ENCODE measurements at regions not wholly inside any gene's neighbourhood (a gene's known extent, or its start where the extent isn't known, plus 50 kb on each side); places are given as distances from the start of the nearest gene placed in this dataset.
A peak's percentile ranks its signal among the peaks of the same experiment; 100 is the strongest.

GRCh38 chr5:52655163-52655562 is 132.6 kb upstream of the ITGA1 start:
- H3K4me3 ChIP-seq (ENCODE audit: low read length), result no peak overlapping the region
- no peaks in the 10 kb centered on the region for H3K9me2 ChIP-seq (replicated peaks; ENCODE audit: control insufficient read depth, low read length)
- no peaks in the 10 kb centered on the region for H3K4me1 ChIP-seq (ENCODE audit: control insufficient read depth, low read length)
- TF ChIP-seq, protein P1, sequence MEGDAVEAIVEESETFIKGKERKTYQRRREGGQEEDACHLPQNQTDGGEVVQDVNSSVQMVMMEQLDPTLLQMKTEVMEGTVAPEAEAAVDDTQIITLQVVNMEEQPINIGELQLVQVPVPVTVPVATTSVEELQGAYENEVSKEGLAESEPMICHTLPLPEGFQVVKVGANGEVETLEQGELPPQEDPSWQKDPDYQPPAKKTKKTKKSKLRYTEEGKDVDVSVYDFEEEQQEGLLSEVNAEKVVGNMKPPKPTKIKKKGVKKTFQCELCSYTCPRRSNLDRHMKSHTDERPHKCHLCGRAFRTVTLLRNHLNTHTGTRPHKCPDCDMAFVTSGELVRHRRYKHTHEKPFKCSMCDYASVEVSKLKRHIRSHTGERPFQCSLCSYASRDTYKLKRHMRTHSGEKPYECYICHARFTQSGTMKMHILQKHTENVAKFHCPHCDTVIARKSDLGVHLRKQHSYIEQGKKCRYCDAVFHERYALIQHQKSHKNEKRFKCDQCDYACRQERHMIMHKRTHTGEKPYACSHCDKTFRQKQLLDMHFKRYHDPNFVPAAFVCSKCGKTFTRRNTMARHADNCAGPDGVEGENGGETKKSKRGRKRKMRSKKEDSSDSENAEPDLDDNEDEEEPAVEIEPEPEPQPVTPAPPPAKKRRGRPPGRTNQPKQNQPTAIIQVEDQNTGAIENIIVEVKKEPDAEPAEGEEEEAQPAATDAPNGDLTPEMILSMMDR (IDR thresholded peaks at IDR 0.05; ENCODE audit: low read depth, low read length, poor library complexity, severe bottlenecking), result no peak
- TF ChIP-seq EZH2phosphoT487 (IDR thresholded peaks at IDR 0.05; ENCODE audit: borderline replicate concordance, low read length), result no peak
- no peaks in the 10 kb centered on the region for H3F3A ChIP-seq (ENCODE audit: control insufficient read depth, insufficient read depth)
- no peak overlapping the region for H3K4me2 ChIP-seq (ENCODE audit: low read length)
- H4K20me1 ChIP-seq (ENCODE audit: control insufficient read depth, insufficient read depth, low read depth, low read length), result no peaks in the 10 kb centered on the region
- H3K36me3 ChIP-seq (ENCODE audit: control insufficient read depth, low read length), result no peaks in the 10 kb centered on the region
- H3K9me3 ChIP-seq (ENCODE audit: control insufficient read depth, insufficient read depth, low read length), result no peaks in the 10 kb centered on the region
- H3K27me3 ChIP-seq (ENCODE audit: control insufficient read depth, low read length), result no peaks in the 10 kb centered on the region
- H3K27ac ChIP-seq (ENCODE audit: low read depth, low read length), result no peak overlapping the region
- no peaks in the 10 kb centered on the region for H3K79me2 ChIP-seq (ENCODE audit: control insufficient read depth, low read length)

GRCh38 chr5:52656569-52657246 is 131.0 kb upstream of the ITGA1 start:
- Histone ChIP-seq H3K4me3 (ENCODE audit: low read length) (no peak overlapping the region), H3K79me2 (ENCODE audit: control insufficient read depth, low read length) (no peaks in the 10 kb centered on the region), H3K36me3 (ENCODE audit: control insufficient read depth, low read length) (no peaks in the 10 kb centered on the region), H3K27me3 (ENCODE audit: control insufficient read depth, low read length) (no peaks in the 10 kb centered on the region), H4K20me1 (ENCODE audit: control insufficient read depth, insufficient read depth, low read depth, low read length) (no peaks in the 10 kb centered on the region), H3K4me2 (ENCODE audit: low read length) (no peak overlapping the region), H3K4me1 (ENCODE audit: control insufficient read depth, low read length) (no peaks in the 10 kb centered on the region), H3K9me2 (replicated peaks; ENCODE audit: control insufficient read depth, low read length) (no peaks in the 10 kb centered on the region), H3F3A (ENCODE audit: control insufficient read depth, insufficient read depth) (no peaks in the 10 kb centered on the region), H3K27ac (ENCODE audit: low read depth, low read length) (no peak overlapping the region), H3K9me3 (ENCODE audit: control insufficient read depth, insufficient read depth, low read length) (no peaks in the 10 kb centered on the region)
- TF ChIP-seq, protein P1 (IDR thresholded peaks at IDR 0.05; ENCODE audit: low read depth, low read length, poor library complexity, severe bottlenecking), result no peak
- TF ChIP-seq EZH2phosphoT487 (IDR thresholded peaks at IDR 0.05; ENCODE audit: borderline replicate concordance, low read length), result no peak

GRCh38 chr5:52657247-52657645 is 130.5 kb upstream of the ITGA1 start:
- Histone ChIP-seq H4K20me1 (ENCODE audit: control insufficient read depth, insufficient read depth, low read depth, low read length) (no peaks in the 10 kb centered on the region), H3K9me3 (ENCODE audit: control insufficient read depth, insufficient read depth, low read length) (no peaks in the 10 kb centered on the region), H3K36me3 (ENCODE audit: control insufficient read depth, low read length) (no peaks in the 10 kb centered on the region), H3K4me3 (ENCODE audit: low read length) (no peak overlapping the region), H3K9me2 (replicated peaks; ENCODE audit: control insufficient read depth, low read length) (no peaks in the 10 kb centered on the region), H3K79me2 (ENCODE audit: control insufficient read depth, low read length) (no peaks in the 10 kb centered on the region), H3K27me3 (ENCODE audit: control insufficient read depth, low read length) (no peaks in the 10 kb centered on the region), H3K27ac (ENCODE audit: low read depth, low read length) (no peak overlapping the region), H3K4me1 (ENCODE audit: control insufficient read depth, low read length) (no peaks in the 10 kb centered on the region), H3F3A (ENCODE audit: control insufficient read depth, insufficient read depth) (no peaks in the 10 kb centered on the region), H3K4me2 (ENCODE audit: low read length) (no peak overlapping the region)
- TF ChIP-seq EZH2phosphoT487 (IDR thresholded peaks at IDR 0.05; ENCODE audit: borderline replicate concordance, low read length), result no peak
- TF ChIP-seq, protein P1 (IDR thresholded peaks at IDR 0.05; ENCODE audit: low read depth, low read length, poor library complexity, severe bottlenecking), result peak; percentile 53

Data from DOHH2 (cell line).